OCI-LY7 (cell line): ENCODE measurements at regions not wholly inside any gene's neighbourhood (a gene's known extent, or its start where the extent isn't known, plus 50 kb on each side); places are given as distances from the start of the nearest gene placed in this dataset.

Experiments
- BruUV-seq: library from RNA; stranded (reverse); fragments of 400-500 nt; replicated peaks from 2 replicates; lab custom pipeline; 2021; lab: Mats Ljungman, UMichigan
- CTCF ChIA-PET: fragments of 300-600 bp; sonication (Branson Sonifier 250); formaldehyde crosslinking; loops from one replicate; lab custom pipeline; 2022; ENCODE audit warnings: antibody characterized with exemption; ENCODE audit not compliant: unreplicated experiment; lab: Charles Lee
- POLR2A ChIA-PET: fragments of 300-600 bp; sonication (Branson Sonifier 250); formaldehyde crosslinking; loops from one replicate; lab custom pipeline; 2022; ENCODE audit warnings: antibody characterized with exemption; lab: Charles Lee
- DNase-seq: peaks from one replicate; pipeline ENCODE4 v3.0.0-alpha.2; 2015; ENCODE audit warnings: low spot score
- H2AFZ ChIP-seq: fragments of 200-600 bp; sonication (generic), shearing (Covaris generic); 2 replicates; pipeline ENCODE4 v1.6.1; 2014; ENCODE audit warnings: mild to moderate bottlenecking, antibody characterized with exemption, low read length, moderate library complexity
- H3K27ac ChIP-seq: fragments of 200-600 bp; sonication (generic); 2 replicates; pipeline ENCODE4 v1.5.1; 2014; ENCODE audit warnings: mixed run types, low read depth, mild to moderate bottlenecking, moderate library complexity, low read length, inconsistent platforms; ENCODE audit not compliant: poor library complexity, severe bottlenecking
- H3K36me3 ChIP-seq: fragments of 200-600 bp; sonication (generic); 2 replicates; pipeline ENCODE4 v1.6.1; 2014; ENCODE audit warnings: mild to moderate bottlenecking, antibody characterized with exemption, low read length, moderate library complexity, mixed read lengths; ENCODE audit not compliant: insufficient read depth
- H3K4me1 ChIP-seq: fragments of 200-600 bp; sonication (generic); 2 replicates; pipeline ENCODE4 v1.5.1; 2014; ENCODE audit warnings: mild to moderate bottlenecking, low read length; ENCODE audit not compliant: insufficient read depth, poor library complexity, severe bottlenecking
- H3K4me2 ChIP-seq: fragments of 200-600 bp; sonication (generic); 2 replicates; pipeline ENCODE4 v1.6.1; 2014; ENCODE audit warnings: mild to moderate bottlenecking, low read length
- H3K4me3 ChIP-seq: fragments of 200-600 bp; sonication (generic); 2 replicates; pipeline ENCODE4 v1.5.1; 2014; ENCODE audit warnings: mild to moderate bottlenecking, low read depth, low read length; ENCODE audit not compliant: poor library complexity, severe bottlenecking
- H3K79me2 ChIP-seq: fragments of 200-600 bp; sonication (generic); 2 replicates; pipeline ENCODE4 v1.6.1; 2016; ENCODE audit warnings: low read depth, mild to moderate bottlenecking, low read length, moderate library complexity, mixed read lengths; ENCODE audit not compliant: insufficient read depth
- H3K9me2 ChIP-seq: fragments of 200-600 bp; sonication (generic); 2 replicates; pipeline ENCODE4 v1.6.1; 2016; ENCODE audit warnings: mild to moderate bottlenecking, low read length, mixed read lengths; ENCODE audit not compliant: insufficient read depth
- H3K9me3 ChIP-seq: fragments of 200-600 bp; sonication (generic); 2 replicates; pipeline ENCODE4 v1.6.1; 2014; ENCODE audit warnings: mild to moderate bottlenecking, mixed run types, low read length, mixed read lengths
- H4K20me1 ChIP-seq: fragments of 200-600 bp; sonication (generic); 2 replicates; pipeline ENCODE4 v1.6.1; 2014; ENCODE audit warnings: mild to moderate bottlenecking, antibody characterized with exemption, low read length, moderate library complexity, mixed read lengths; ENCODE audit not compliant: insufficient read depth
- EZH2phosphoT487 ChIP-seq: fragments of 200-600 bp; sonication (generic); IDR thresholded peaks from 2 replicates; pipeline ENCODE4 v1.6.1; 2018; ENCODE audit warnings: low read depth, borderline replicate concordance, mild to moderate bottlenecking, mixed run types, antibody characterized with exemption, low read length, moderate library complexity, mixed read lengths
- intact Hi-C: fragments of 100-400 bp; cut with micrococcal nuclease; formaldehyde crosslinking; loops from one replicate; pipeline ENCODE4 v1.10.0; 2022; ENCODE audit not compliant: unreplicated experiment
- TF ChIP-seq, protein P1 (sequence below): fragments of 200-600 bp; sonication (generic); conservative IDR thresholded peaks from 2 replicates; pipeline ENCODE4 v1.5.1; 2014; ENCODE audit warnings: mild to moderate bottlenecking, antibody characterized with exemption, low read length, moderate library complexity, mixed read lengths

DNA sequence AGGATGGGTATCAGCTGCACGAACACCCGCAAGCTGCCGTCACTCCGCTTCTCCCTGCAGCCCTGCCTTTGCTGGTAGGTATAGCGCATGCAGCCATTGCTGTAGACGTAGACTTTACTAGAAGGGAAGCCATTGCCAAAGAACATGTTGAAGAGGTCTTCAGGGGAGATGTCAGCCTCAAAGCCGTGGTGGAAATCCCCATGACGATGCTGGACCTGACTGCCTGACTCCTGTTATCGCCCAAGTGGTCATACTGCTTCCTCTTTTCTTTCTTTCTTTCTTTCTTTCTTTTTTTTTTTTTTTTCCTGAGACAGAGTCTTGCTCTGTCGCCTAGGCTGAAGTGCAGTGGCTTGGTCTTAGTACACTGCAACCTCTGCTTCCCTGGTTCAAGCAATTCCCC, 68.7 kb upstream of the SPRED2 start:
- no peaks in the 10 kb centered on the region for H3K79me2 ChIP-seq
- no peaks in the 10 kb centered on the region for H3K9me2 ChIP-seq
- DNase-seq: no peak
- BruUV-seq: no TSS peak
- ChIA-PET POLR2A (interaction anchor here (0.8 kb wide), 1 partner anchor 17 kb away, joined by 6 read pairs; no protein-coding TSS in a partner anchor), CTCF (no interaction called here)
- TF ChIP-seq EZH2phosphoT487: no peak
- TF ChIP-seq, protein P1, sequence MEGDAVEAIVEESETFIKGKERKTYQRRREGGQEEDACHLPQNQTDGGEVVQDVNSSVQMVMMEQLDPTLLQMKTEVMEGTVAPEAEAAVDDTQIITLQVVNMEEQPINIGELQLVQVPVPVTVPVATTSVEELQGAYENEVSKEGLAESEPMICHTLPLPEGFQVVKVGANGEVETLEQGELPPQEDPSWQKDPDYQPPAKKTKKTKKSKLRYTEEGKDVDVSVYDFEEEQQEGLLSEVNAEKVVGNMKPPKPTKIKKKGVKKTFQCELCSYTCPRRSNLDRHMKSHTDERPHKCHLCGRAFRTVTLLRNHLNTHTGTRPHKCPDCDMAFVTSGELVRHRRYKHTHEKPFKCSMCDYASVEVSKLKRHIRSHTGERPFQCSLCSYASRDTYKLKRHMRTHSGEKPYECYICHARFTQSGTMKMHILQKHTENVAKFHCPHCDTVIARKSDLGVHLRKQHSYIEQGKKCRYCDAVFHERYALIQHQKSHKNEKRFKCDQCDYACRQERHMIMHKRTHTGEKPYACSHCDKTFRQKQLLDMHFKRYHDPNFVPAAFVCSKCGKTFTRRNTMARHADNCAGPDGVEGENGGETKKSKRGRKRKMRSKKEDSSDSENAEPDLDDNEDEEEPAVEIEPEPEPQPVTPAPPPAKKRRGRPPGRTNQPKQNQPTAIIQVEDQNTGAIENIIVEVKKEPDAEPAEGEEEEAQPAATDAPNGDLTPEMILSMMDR: no peak
- no peak overlapping the region for H2AFZ ChIP-seq
- H3K9me3 ChIP-seq: no peaks in the 10 kb centered on the region
- intact Hi-C loops: no loop called here
- H3K4me1 ChIP-seq: no peaks in the 10 kb centered on the region
- H4K20me1 ChIP-seq: no peaks in the 10 kb centered on the region
- H3K4me3 ChIP-seq: no peak overlapping the region
- no peak overlapping the region for H3K4me2 ChIP-seq
- no peak overlapping the region for H3K27ac ChIP-seq
- no peaks in the 10 kb centered on the region for H3K36me3 ChIP-seq

DNA sequence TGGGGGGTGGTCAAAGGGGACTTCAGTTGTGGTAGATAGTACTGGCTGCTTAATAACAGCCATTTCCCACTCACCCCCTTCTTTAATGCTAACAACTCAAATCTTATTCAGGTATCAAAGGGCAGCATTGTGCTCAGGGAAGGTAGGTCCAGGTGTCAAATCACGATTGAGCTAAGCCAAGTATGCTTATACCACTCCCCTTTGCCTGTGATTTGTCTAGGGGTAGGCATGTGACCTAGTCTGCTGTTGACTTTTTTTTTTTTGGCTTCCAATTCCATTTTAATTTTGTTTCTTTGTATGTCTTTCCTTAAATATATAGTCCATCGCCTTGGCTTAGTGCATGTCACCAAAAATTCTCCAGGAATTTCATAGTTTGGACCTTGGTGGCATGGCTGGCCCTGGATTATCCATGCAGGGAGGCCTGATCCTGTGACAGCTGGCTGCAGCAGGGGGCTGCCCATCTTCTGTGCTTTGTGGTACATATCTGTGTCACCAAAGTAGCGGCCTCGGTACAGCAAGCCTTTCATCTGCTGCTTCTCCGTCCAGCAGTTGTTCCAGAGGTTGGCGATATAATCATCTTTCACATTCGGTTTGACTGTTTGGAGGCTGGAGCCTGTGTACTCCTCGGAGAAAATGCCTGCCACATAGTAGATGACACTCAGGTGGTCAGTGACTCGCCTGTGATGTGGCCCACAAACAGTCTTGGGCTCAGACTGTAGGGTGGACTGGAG, 68.1 kb upstream of the SPRED2 start:
- no peaks in the 10 kb centered on the region for H3K79me2 ChIP-seq
- H3K36me3 ChIP-seq: no peaks in the 10 kb centered on the region
- no peak overlapping the region for H3K4me2 ChIP-seq
- no peak for DNase-seq
- no peaks in the 10 kb centered on the region for H4K20me1 ChIP-seq
- no TSS peak for BruUV-seq
- no peaks in the 10 kb centered on the region for H3K9me2 ChIP-seq
- no peak overlapping the region for H2AFZ ChIP-seq
- intact Hi-C loops: no loop called here
- ChIA-PET POLR2A (no interaction called here), CTCF (no interaction called here)
- no peaks in the 10 kb centered on the region for H3K9me3 ChIP-seq
- H3K27ac ChIP-seq: no peak overlapping the region
- TF ChIP-seq EZH2phosphoT487: no peak
- TF ChIP-seq, protein P1: no peak
- no peaks in the 10 kb centered on the region for H3K4me1 ChIP-seq
- H3K4me3 ChIP-seq: no peak overlapping the region

DNA sequence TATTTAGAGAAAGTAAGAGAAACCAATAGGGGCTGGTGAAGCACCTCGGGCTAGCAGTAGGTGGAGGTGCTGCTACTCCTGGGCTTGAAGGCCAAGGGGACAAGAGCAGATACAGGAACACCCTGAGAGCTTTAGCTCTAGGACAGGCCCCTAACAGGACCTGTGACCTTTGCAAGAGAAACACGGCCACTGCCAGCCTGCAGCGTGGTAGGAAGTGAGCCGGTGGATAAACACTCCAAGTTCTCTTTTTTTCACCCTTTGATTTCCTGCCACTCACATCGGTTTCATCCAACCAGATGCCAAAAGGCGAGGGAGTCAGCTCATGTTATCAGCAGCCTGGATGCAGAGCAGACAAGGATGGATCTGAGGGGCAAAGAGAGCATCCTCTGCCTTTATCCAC, 66.8 kb upstream of the SPRED2 start:
- no peaks in the 10 kb centered on the region for H3K4me1 ChIP-seq
- H2AFZ ChIP-seq: no peak overlapping the region
- no TSS peak for BruUV-seq

More for the DNA sequence above, 66.8 kb upstream of the SPRED2 start:
- Histone ChIP-seq H3K9me2 (no peaks in the 10 kb centered on the region), H3K4me2 (no peak overlapping the region), H3K79me2 (no peaks in the 10 kb centered on the region), H4K20me1 (no peaks in the 10 kb centered on the region), H3K4me3 (no peak overlapping the region), H3K9me3 (no peaks in the 10 kb centered on the region), H3K27ac (no peak overlapping the region), H3K36me3 (no peaks in the 10 kb centered on the region)
- POLR2A ChIA-PET: interaction anchor here (1.2 kb wide), 1 partner anchor 1108 kb away, joined by 3 read pairs; no protein-coding TSS in a partner anchor
- CTCF ChIA-PET: no interaction called here
- intact Hi-C loops: no loop called here
- TF ChIP-seq, protein P1: no peak
- TF ChIP-seq EZH2phosphoT487: no peak
- DNase-seq: no peak
